Activated CD8-positive, alpha-beta memory T cell treated with anti-CD3 and anti-CD28 coated beads for 1 hour (primary cell): ENCODE measurements at regions not wholly inside any gene's neighbourhood (a gene's known extent, or its start where the extent isn't known, plus 50 kb on each side); places are given as distances from the start of the nearest gene placed in this dataset.
"Not testable (repeated sequence)": the region's sequence is repeated elsewhere in the genome, so short reads cannot be mapped to it uniquely, and the experiment has no call there.

Source experiments
- DNase-seq, 2 donors: peaks; one replicate each; pipeline ENCODE4 v3.0.0-alpha.2; 2020; ENCODE audit warnings: low read depth in 1 of 2; ENCODE audit errors: extremely low read depth in 1 of 2

DNA sequence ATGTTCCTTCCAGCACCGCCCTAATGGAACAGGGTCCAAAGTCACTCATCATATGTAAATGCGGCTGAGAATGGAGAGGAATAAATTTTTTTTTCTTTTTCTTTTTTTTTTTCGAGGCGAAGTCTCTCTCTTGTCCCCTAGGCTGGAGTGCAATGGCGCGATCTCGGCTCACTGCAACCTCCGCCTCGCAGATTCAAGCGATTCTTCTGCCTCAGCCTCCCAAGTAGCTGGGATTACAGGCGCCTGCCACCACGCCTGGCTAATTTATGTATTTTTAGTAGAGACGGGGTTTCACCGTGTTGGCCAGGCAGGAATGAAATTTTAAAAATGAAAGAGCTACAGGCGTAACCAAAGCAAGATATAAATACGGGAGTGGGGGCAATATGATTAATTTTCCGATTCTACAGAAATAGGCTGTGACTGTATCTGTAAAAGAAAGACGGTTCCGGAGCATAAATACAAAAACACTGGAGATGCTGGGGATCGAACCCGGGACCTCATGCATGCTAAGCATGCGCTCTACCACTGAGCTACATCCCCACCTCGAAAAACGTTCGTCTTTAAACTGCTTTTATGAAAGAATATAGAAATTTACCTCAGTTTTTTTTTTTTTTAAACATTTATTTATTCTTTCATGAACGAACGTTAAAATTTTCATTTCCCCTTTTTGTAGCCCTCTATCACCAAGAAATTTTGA lies 132.2 kb downstream of the GPX5 start:
- DNase-seq = peak in 1 of 2 donors; percentile 11

DNA sequence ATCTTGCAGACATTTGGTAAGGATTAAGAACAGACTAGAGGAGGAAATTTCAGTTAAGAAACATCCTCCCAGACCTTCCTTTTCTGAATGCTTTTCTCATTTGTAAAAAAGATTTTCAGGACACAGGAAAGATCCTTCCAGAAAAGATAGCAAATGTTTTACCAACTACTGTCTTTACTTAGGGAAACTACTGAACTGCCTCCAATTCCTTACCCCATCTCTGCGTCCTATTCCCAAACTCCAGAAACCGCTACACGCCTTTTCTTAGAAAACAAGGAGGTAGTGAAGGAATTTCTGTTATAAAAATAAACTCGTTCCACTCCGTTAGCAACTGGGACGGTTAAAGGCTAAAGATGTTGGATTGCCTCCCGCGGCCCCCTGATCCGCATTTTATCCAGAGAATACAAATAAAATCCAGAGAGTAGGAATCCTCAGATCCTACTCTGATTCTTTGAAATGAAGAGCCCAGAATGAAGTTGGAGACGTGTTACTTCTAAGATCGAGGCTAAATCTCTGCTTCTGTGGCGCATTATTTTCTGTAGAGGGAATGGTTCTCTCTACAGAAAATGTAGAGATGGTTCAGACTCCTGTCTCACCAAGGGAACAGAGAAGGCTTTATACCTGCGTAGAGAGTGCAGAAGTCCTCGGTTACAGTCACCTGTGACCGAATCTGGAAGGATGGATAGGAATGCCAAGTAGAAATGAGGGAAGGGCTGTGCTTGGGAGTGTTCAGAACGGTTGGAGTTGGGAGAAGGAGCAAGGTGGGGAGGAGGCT lies 133.0 kb downstream of the GPX5 start:
- no peak for DNase-seq

DNA sequence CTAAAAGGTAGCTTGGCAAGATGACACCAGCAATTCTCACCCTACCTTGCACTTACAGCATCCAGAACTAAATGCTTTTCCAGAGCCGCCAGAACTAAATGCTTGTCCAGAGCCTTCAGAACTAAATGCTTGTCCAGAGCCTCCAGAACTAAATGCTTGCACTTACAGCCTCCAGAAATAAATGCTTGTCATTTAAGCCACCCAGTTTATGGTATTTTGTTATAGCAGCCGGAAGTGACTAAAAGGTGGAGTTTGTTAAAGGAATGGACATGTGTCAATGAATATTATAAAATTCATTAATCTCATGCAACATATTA lies 133.5 kb downstream of the GPX5 start:
- DNase-seq = no peak

DNA sequence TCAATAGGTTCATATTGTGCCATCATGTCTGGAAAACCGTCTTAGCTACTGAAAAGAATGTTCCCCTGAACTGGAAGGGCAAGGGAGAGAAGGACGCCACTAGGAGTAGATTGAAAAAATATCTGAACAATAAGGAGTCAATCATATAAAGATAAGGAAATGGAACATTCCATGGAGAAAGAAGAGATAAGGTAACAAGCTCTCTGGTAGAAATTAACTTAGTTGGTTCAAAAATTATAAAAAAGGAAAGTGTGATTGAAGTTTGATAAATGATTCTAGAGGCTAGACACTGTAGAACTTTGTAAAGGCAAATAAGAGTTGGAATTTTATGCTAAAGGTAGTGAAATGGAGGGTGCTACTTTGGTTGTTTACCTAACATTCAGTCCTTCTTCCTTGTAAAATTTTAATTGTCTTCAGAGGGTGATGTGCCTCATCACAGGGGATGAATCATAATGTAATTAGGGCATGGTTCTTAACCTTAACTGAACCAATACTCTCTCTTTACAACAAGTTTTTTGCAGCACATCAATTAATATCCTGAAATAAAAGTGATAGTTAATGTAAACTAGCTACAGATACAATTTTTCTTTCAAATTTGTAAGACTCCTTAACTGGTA lies 135.5 kb downstream of the GPX5 start:
- DNase-seq = no peak

DNA sequence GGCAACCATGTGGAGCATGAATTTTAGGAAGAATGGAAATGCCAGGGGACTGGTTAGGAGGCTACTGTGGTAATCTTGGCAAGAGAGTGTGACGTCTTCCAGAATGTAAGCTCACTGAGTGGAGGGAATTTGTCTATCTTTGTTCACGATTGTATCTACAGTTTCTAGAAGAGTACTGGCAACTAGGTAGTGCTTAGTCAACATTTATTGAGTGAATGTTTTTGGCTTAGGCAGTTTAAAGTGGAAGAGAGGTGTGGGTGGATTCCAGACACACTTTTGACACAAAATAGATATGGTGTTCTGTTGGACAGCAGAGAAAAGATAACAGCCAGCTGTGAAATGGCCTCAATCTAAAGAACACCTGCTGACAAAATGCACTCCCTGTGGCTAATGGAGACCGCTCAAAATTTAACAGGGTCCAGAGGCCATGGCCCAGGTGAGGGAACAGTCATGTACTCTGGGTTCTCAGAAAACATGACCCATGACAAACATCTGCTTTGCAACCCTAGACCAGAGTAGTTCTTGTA lies 139.3 kb downstream of the GPX5 start:
- DNase-seq = no peak

DNA sequence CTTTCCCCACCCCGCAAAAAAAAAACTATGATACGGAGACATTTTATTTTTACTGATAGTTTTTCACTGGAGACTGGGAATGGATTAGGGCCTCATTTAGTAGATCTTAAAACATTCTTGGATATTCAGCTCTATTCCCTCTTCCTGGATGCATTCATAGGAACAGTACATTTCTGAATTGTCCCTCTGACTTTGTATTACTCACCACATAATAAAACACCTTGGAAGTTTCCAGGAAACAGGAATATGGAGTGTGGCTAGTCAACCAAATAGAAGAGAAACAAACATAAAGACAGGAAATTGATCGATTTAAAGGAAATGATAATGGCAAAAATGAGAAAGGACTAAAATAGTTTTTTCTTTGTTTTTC lies 147.7 kb downstream of the GPX5 start:
- DNase-seq = no peak

DNA sequence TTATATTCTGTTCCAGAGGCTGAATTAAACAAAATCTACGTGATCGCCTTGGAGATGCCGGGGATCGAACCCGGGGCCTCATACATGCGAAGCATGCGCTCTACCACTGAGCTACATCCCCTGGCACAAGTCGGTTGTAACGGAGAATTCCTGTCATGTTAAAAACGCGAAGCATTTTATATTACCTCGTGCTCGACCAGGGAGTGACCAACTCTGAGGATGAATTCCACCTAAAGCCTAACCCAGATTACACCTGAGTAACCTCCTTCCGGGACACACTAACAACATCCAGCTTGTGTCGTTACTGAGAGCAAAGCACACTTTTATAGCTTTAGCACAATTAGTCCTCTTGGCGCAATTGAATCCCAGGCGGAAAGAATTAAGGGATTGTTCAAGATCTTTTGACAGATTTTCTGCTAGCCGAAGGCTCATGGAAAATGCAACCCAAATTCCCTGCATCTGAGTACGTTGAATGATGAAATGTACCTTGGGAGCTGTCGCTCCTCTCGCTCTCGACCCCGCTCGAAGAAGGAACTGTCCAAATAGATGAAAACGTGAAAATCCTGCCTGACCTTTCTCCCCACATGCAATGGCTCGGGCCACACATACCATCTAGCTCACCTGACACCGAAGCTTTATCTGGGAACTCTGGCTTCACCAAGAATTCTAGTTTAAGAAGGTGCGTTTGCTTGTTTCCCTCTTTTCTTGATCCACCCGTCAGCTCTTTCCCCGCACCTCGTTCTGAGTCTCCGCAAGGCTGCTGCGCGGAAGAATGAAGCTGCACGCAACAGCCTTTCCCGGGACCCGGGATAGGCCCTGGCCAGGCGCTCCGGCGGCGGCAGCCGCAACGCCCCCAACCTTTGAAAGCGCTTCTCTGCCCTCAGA lies 148.3 kb downstream of the GPX5 start:
- no peak for DNase-seq

DNA sequence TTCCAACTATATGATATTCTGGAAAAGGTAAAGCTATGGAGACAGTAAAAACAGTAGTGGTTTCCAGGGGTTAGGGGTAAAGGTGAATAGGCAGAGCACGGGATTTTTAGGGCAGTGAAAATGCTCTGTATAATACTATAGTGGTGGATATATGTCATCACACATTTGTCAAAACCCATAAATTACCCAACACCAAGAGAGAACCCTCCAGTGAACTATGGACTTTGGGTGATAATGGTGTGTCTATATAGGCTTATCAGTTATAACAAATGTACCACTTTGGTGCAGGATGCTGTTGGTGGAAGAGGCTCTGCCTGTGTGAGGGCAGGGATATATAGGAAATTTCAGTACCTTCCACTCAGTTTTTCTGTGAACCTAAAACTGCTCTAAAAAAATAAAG lies 149.9 kb downstream of the GPX5 start:
- no peak for DNase-seq

DNA sequence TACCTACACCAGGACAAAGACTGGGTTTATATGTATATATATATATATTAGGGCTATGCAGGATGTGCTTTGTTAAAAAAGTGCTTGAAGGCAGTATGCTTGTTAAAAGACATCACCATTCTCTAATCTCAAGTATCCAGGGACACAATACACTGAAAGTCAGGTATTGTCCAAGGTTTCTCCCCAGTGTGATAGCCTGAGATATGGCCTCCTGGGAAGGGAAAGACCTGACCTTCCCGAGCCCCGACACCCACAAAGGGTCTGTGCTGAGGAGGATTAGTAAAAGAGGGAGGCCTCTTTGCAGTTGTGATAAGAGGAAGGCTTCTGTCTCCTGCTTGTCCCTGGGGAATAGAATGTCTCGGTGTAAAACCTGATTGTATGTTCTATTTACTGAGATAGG lies 156.9 kb downstream of the GPX5 start:
- no peak for DNase-seq

DNA sequence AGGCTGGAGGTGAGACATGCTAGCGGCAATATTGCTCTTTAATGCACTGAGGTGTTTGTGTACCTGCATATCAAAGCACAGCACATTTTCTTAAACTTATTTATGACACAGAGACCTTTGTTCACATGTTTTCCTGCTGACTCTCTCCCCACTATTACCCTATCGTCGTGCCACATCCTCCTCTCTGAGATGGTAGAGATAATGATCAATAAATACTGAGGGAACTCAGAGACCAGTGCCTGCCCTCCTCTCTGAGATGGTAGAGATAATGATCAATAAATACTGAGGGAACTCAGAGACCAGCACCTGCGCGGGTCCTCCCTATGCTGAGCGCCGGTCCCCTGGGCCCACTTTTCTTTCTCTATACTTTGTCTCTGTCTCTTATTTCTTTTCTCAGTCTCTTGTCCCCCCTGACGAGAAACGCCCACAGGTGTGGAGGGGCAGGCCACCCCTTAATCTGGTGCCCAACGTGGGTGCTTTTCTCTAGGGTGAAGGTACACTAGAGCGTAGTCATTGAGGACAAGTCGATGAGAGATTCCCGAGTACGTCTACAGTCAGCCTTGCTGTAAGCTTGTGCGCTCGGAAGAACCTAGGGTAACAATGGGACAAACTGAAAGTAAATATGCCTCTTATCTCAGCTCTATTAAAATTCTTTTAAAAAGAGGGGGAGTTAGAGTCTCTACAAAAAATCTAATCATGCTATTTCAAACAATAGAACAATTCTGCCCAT lies 157.4 kb downstream of the GPX5 start:
- not testable (repeated sequence) for DNase-seq

DNA sequence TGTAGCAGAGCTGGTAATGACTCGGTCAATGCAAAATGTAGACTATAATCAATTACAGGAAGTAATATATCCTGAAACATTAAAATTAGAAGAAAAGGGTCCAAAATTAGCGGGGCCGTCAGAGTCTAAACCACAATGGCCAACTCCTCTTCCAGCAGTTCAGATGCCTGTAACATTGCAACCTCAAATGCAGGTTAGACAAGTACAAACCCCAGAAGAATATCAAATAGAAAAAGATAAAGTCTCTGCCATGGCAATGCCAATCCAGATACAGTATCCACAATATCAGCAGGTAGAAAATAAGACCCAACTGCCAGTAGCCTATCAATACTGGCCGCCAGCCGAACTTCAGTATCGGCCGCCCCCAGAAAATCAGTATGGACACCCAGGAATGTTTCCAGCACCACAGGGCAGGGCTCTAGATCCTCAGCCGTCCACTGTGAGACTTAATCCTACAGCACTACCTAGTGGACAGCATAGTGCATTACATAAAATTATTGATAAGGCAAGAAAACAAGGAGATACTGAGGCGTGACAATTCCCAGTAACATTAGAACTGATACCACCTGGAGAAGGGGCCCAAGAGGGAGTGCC lies 158.4 kb downstream of the GPX5 start:
- DNase-seq = no peak

DNA sequence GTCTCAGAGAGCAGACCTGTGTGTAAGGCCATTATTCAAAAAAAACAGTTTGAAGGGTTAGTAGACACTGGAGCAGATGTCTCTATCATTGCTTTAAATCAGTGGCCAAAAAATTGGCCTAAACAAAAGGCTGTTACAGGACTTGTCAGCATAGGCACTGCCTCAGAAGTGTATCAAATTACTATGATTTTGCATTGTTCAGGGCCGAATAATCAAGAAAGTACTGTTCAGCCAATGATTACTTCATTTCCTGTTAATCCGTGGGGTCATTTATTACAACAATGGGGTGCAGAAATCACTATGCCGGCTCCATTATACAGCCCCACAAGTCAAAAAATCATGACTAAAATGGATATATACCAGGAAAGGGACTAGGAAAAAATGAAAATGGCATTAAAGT lies 160.3 kb downstream of the GPX5 start:
- not testable (repeated sequence) for DNase-seq

DNA sequence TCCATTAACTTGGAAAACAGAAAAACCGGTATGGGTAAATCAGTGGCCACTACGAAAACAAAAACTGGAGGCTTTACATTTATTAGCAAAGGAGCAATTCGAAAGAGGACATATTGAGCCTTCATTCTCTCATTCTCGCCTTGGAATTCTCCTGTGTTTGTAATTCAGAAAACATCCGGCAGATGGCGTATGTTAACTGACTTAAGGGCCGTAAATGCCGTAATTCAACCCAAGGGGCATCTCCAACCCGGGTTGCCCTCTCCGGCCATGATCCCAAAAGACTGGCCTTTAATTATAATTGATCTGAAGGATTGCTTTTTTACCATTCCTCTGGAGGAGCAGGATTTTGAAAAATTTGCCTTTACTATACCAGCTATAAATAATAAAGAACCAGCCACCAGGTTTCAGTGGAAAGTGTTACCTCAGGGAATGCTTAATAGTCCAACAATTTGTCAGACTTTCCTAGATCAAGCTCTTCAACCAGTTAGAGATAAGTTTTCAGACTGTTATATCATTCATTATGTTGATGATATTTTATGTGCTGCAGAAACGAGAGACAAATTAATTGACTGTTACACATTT lies 160.9 kb downstream of the GPX5 start:
- peak in 1 of 2 donors; percentile 14 for DNase-seq

DNA sequence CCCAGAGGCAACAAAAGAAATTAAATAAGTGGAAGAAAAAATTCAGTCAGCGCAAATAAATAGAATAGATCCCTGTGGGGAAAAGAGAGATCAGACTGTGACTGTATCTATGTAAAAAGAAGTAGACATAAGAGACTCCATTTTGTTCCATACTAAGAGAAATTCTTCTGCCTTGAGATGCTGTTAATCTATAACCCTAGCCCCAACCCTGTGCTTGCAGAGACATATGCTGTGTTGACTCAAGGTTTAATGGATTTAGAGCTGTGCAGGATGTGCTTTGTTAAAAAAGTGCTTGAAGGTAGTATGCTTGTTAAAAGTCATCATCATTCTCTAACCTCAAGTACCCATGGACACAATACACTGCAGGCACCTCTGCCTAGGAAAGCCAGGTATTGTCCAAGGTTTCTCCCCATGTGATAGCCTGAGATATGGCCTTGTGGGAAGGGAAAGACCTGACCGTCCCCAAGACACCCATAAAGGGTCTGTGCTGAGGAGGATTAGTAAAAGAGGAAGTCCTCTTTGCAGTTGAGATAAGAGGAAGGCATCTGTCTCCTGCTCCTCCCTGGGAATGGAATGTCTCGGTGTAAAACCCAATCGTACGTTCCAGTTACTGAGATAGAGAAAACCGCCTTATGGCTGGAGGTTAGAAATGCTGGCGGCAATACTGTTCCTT lies 161.8 kb downstream of the GPX5 start:
- DNase-seq = not testable (repeated sequence)

DNA sequence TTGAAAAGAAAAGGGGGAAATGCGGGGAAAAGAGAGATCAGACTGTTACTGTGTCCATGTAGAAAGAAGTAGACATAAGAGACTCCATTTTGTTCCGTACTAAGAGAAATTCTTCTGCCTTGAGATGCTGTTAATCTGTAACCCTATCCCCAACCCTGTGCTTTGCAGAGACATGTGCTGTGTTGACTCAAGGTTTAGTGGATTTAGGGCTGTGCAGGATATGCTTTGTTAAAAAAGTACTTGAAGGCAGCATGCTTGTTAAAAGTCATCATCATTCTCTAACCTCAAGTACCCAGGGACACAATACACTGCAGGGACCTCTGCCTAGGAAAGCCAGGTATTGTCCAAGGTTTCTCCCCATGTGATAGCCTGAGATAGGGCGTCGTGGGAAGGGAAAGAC lies 166.3 kb downstream of the GPX5 start:
- not testable (repeated sequence) for DNase-seq

DNA sequence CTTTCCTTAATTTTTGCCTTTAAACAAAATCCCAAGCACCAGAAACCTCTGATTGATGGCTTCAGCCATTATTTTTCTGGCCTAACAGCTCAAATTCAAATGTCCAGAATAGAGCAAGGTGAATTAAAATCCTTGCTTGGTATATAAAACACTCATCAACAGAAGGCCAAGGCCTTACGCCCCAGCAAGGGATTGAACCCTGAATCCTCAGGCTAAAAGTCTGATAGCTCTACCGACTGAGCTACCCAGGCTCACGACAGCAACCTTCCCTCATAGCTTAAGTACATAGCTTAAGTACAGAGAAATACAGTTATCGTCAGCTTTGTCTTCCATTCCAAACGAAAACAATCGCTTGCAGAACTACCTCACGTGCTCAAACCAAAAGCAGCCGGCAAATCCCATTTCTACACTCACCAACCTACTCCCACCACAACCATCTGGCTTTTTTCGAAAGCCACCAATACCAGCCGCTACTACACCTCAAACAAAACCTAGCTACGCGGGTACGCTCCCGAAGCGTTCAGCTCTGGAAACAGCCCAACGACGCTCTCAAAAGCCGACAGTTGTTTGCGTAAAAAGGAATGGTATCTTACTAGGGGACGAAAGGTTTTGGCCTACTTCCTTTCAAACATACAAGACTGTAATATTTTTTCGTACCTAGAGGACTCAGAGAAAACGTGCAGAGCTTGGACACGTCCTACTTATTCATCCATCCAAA lies 167.5 kb downstream of the GPX5 start:
- no peak for DNase-seq

DNA sequence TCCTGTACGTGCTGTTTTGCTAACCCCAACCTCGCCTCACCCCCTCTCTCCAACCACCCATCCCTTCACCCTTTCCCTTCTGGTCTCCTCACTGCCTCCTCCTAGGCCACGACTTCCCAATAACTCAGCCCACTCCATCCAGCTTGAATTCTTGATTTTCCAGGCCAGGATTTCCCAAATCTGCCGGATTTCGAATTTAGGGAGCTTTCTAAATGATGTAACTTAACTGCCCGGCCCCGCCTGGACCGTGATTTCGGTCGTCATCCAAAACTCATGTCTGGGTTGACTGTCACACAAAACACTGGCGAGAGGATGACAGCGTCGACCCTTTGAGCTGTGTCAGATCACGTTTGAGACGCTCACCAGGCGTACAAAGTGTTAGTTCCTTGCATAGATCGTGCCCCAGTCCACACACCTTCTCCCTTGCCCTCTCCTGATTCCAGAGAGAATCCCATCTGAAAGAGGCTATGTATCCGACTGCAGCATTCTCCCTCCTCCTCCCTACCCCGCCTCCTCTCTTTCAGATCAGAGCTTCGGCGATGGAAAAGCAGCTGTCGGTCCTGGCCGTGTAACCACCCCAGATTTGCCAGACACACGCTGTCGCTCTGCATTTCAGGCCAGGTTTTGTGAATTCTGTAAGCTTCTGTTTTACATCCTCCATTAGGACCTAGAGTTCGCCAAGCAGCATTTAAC lies 168.2 kb downstream of the GPX5 start:
- DNase-seq = no peak

DNA sequence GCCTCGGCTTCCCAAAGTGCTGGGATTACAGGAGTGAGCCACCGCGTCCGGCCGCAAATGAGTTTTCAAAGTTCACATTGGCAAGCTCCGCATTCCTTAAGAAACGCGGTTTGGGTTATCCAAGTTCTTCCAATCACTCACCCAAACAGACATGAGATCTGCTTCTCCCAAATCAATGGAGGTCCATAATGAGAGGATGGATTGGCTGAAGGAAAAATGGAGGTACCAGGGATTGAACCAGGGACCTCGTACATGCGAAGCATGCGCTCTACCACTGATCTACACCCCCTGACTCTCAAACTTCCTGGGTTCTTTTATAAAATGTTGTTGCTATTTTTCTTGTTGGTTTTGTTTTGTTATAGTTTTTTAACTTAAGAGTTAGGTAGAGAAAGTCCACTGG lies 170.0 kb downstream of the GPX5 start:
- no peak for DNase-seq
